ENCODE measurements at regions not wholly inside any gene's neighbourhood (a gene's known extent, or its start where the extent isn't known, plus 50 kb on each side); places are given as distances from the start of the nearest gene placed in this dataset.
"Not testable (repeated sequence)": the region's sequence is repeated elsewhere in the genome, so short reads cannot be mapped to it uniquely, and the experiment has no call there.

- no peak for DNase-seq (ENCODE audit: low spot score)
These were observed 696.3 kb upstream of the USP15 start for GRCh38 chr12:61563665-61564450.

GRCh38 chr12:61564466-61564865 lies 695.7 kb upstream of the USP15 start:
- no peak for DNase-seq (ENCODE audit: low spot score)

- DNase-seq (ENCODE audit: low spot score), result no peak
These were observed 694.0 kb upstream of the USP15 start for GRCh38 chr12:61566183-61566582.

- peak; percentile 42 for DNase-seq (ENCODE audit: low spot score)
These were observed 685.9 kb upstream of the USP15 start for GRCh38 chr12:61574339-61574738.

GRCh38 chr12:61584943-61585342 lies 675.3 kb upstream of the USP15 start:
- no peak for DNase-seq (ENCODE audit: low spot score)

GRCh38 chr12:61590864-61591263 lies 669.3 kb upstream of the USP15 start:
- not testable (repeated sequence) for DNase-seq (ENCODE audit: low spot score)

GRCh38 chr12:61610143-61610542 lies 650.1 kb upstream of the USP15 start:
- no peak for DNase-seq (ENCODE audit: low spot score)

GRCh38 chr12:61629702-61630101 lies 630.5 kb upstream of the USP15 start:
- DNase-seq (ENCODE audit: low spot score), result no peak

- DNase-seq (ENCODE audit: low spot score), result no peak
These were observed 613.6 kb upstream of the USP15 start for GRCh38 chr12:61646639-61647038.

- no peak for DNase-seq (ENCODE audit: low spot score)
These were observed 612.6 kb upstream of the USP15 start for GRCh38 chr12:61647566-61647965.

- no peak for DNase-seq (ENCODE audit: low spot score)
These were observed 607.9 kb upstream of the USP15 start for GRCh38 chr12:61652265-61652664.

- peak; percentile 39 for DNase-seq (ENCODE audit: low spot score)
These were observed 605.5 kb upstream of the USP15 start for GRCh38 chr12:61654698-61655097.

GRCh38 chr12:61655241-61655640 lies 605.0 kb upstream of the USP15 start:
- no peak for DNase-seq (ENCODE audit: low spot score)

GRCh38 chr12:61667676-61668075 lies 592.5 kb upstream of the USP15 start:
- no peak for DNase-seq (ENCODE audit: low spot score)

GRCh38 chr12:61676520-61676919 lies 583.7 kb upstream of the USP15 start:
- DNase-seq (ENCODE audit: low spot score), result no peak

- DNase-seq (ENCODE audit: low spot score), result no peak
These were observed 572.8 kb upstream of the USP15 start for GRCh38 chr12:61687407-61687806.

- DNase-seq (ENCODE audit: low spot score), result no peak
These were observed 566.0 kb upstream of the USP15 start for GRCh38 chr12:61694214-61694613.

- DNase-seq (ENCODE audit: low spot score), result no peak
These were observed 558.7 kb upstream of the USP15 start for GRCh38 chr12:61701471-61701870.

- no peak for DNase-seq (ENCODE audit: low spot score)
These were observed 553.4 kb upstream of the USP15 start for GRCh38 chr12:61706783-61707182.

GRCh38 chr12:61713121-61713520 lies 547.1 kb upstream of the USP15 start:
- DNase-seq (ENCODE audit: low spot score), result peak; percentile 48

GRCh38 chr12:61717986-61718385 lies 542.2 kb upstream of the USP15 start:
- no peak for DNase-seq (ENCODE audit: low spot score)

GRCh38 chr12:61739925-61740324 lies 520.3 kb upstream of the USP15 start:
- DNase-seq (ENCODE audit: low spot score), result no peak

GRCh38 chr12:61750604-61751003 lies 509.6 kb upstream of the USP15 start:
- no peak for DNase-seq (ENCODE audit: low spot score)

- DNase-seq (ENCODE audit: low spot score), result no peak
These were observed 506.0 kb upstream of the USP15 start for GRCh38 chr12:61754214-61754613.

All from A172 (cell line).